IMR-90 (cell line): ENCODE measurements at regions not wholly inside any gene's neighbourhood (a gene's known extent, or its start where the extent isn't known, plus 50 kb on each side); places are given as distances from the start of the nearest gene placed in this dataset.

Source experiments
- ATAC-seq: fragments of 200-7000 bp; cut with Tn5 transposase; 2 replicates; pipeline ENCODE4 v1.9.1; 2020; ENCODE audit warnings: low read depth, mild to moderate bottlenecking, moderate library complexity
- BruUV-seq: library from RNA; stranded (reverse); fragments of 400-500 nt; replicated peaks from 2 replicates; lab custom pipeline; 2021; lab: Mats Ljungman, UMichigan
- CTCF ChIA-PET: fragments of 300-600 bp; formaldehyde crosslinking; extraction: SDS; loops from one replicate; lab custom pipeline; 2021; ENCODE audit warnings: antibody characterized with exemption; lab: Yijun Ruan, JAX
- POLR2A ChIA-PET: fragments of 300-600 bp; sonication (Branson Sonifier 250); formaldehyde crosslinking; loops from one replicate; lab custom pipeline; 2022; ENCODE audit warnings: antibody characterized with exemption; ENCODE audit not compliant: unreplicated experiment; lab: Charles Lee
- DNase-seq: peaks from one replicate; pipeline ENCODE4 v3.0.0; 2013
- H2AFZ ChIP-seq: replicated peaks from 2 replicates; pipeline ENCODE3; 2013; ENCODE audit warnings: low read length, mild to moderate bottlenecking; ENCODE audit not compliant: poor library complexity
- H2AK5ac ChIP-seq: 2 replicates; pipeline ENCODE4 v1.6.1; 2013; ENCODE audit warnings: low read depth, low read length, inconsistent platforms
- H2AK9ac ChIP-seq: replicated peaks from 2 replicates; pipeline ENCODE3; 2013; ENCODE audit warnings: mild to moderate bottlenecking, low read depth, low read length, moderate library complexity; ENCODE audit not compliant: poor library complexity
- H2BK120ac ChIP-seq: 2 replicates; pipeline ENCODE4 v1.6.1; 2013; ENCODE audit warnings: low read depth, low read length, inconsistent platforms
- H2BK15ac ChIP-seq: 3 replicates; pipeline ENCODE4 v1.6.1; 2013; ENCODE audit warnings: low read depth, low read length, inconsistent platforms
- H2BK20ac ChIP-seq: 2 replicates; pipeline ENCODE4 v1.6.1; 2013; ENCODE audit warnings: low read depth, mild to moderate bottlenecking, inconsistent platforms, low read length, moderate library complexity
- H2BK5ac ChIP-seq: 2 replicates; pipeline ENCODE4 v1.6.1; 2013; ENCODE audit warnings: mild to moderate bottlenecking, low read depth, low read length, inconsistent platforms; ENCODE audit not compliant: poor library complexity, severe bottlenecking
- H3K14ac ChIP-seq: replicated peaks from 2 replicates; pipeline ENCODE4 v1.6.1; 2013; ENCODE audit warnings: low read depth, low read length, inconsistent platforms
- H3K18ac ChIP-seq: 2 replicates; pipeline ENCODE4 v1.6.1; 2013; ENCODE audit warnings: low read depth, low read length, control low read depth
- H3K23ac ChIP-seq: 2 replicates; pipeline ENCODE4 v1.6.1; 2013; ENCODE audit warnings: low read depth, low read length, inconsistent platforms
- H3K27ac ChIP-seq: 2 replicates; pipeline ENCODE4 v1.5.1; 2013; ENCODE audit warnings: mild to moderate bottlenecking, control low read depth, low read length; ENCODE audit not compliant: insufficient read depth
- H3K27me3 ChIP-seq: 2 replicates; pipeline ENCODE4 v1.6.1; 2013; ENCODE audit warnings: low read length; ENCODE audit not compliant: control insufficient read depth, insufficient read depth
- H3K36me3 ChIP-seq: 2 replicates; pipeline ENCODE4 v1.6.1; 2013; ENCODE audit warnings: low read length, mixed read lengths; ENCODE audit not compliant: control insufficient read depth, insufficient read depth
- H3K4ac ChIP-seq: 2 replicates; pipeline ENCODE4 v1.6.1; 2013; ENCODE audit warnings: low read depth, low read length, inconsistent platforms
- H3K4me1 ChIP-seq: 2 replicates; pipeline ENCODE4 v1.6.1; 2013; ENCODE audit warnings: low read length, mixed read lengths; ENCODE audit not compliant: control insufficient read depth, insufficient read depth
- H3K4me2 ChIP-seq: 2 replicates; pipeline ENCODE4 v1.6.1; 2013; ENCODE audit warnings: low read depth, mild to moderate bottlenecking, control low read depth, low read length, moderate library complexity
- H3K4me3 ChIP-seq: 2 replicates; pipeline ENCODE4 v1.5.1; 2013; ENCODE audit warnings: low read depth, mild to moderate bottlenecking, control low read depth, low read length, moderate library complexity; ENCODE audit not compliant: insufficient read depth
- H3K56ac ChIP-seq: 2 replicates; pipeline ENCODE4 v1.6.1; 2013; ENCODE audit warnings: low read length, inconsistent platforms; ENCODE audit not compliant: insufficient read depth; ENCODE audit errors: extremely low read depth
- H3K79me1 ChIP-seq, 2 experiments: 2 replicates each; pipeline ENCODE4 v1.6.1; 2013; ENCODE audit warnings: low read length in 2 of 2, inconsistent platforms in 1 of 2, low read depth in 1 of 2
- H3K9ac ChIP-seq: 2 replicates; pipeline ENCODE4 v1.6.1; 2013; ENCODE audit warnings: low read depth, low read length, control low read depth
- H3K9me1 ChIP-seq: 2 replicates; pipeline ENCODE4 v1.6.1; 2013; ENCODE audit warnings: low read length, inconsistent platforms; ENCODE audit not compliant: insufficient read depth
- H3K9me3 ChIP-seq: 2 replicates; pipeline ENCODE4 v1.6.1; 2013; ENCODE audit warnings: low read length; ENCODE audit not compliant: control insufficient read depth, insufficient read depth
- H4K20me1 ChIP-seq: 2 replicates; pipeline ENCODE4 v1.6.1; 2013; ENCODE audit warnings: low read length, inconsistent platforms; ENCODE audit not compliant: insufficient read depth
- H4K5ac ChIP-seq: 2 replicates; pipeline ENCODE4 v1.6.1; 2013; ENCODE audit warnings: mild to moderate bottlenecking, low read depth, low read length, control low read depth
- H4K8ac ChIP-seq, 2 experiments: 2 replicates each; pipeline ENCODE4 v1.6.1; 2013; ENCODE audit warnings: low read depth in 2 of 2, low read length in 2 of 2, control low read depth in 1 of 2, inconsistent platforms in 1 of 2
- H4K91ac ChIP-seq: 2 replicates; pipeline ENCODE4 v1.6.1; 2013; ENCODE audit warnings: low read depth, low read length, inconsistent platforms; ENCODE audit not compliant: insufficient read depth
- CEBPB ChIP-seq: IDR thresholded peaks from 2 replicates; pipeline ENCODE4 v1.6.1; 2012; ENCODE audit warnings: low read depth, low read length, improper control_type of control experiment
- POLR2A ChIP-seq: IDR thresholded peaks from 2 replicates; pipeline ENCODE4 v1.6.1; 2012; ENCODE audit warnings: mild to moderate bottlenecking, low read depth, low read length
- SMC3 ChIP-seq: fragments of 150-350 bp; IDR thresholded peaks from 2 replicates; pipeline ENCODE4 v1.6.1; 2016; ENCODE audit warnings: low read depth, mild to moderate bottlenecking, antibody characterized with exemption, low read length, moderate library complexity
- WGBS, 2 experiments: methylation state at CpG; one replicate each; pipeline versions ENCODE4 v1.1.5 to v1.1.7; 2013; ENCODE audit warnings: missing lambda C conversion rate in 2 of 2; ENCODE audit not compliant: insufficient read length in 1 of 2; ENCODE audit errors: extremely low coverage in 2 of 2; 5-methylcytosine and 5-hydroxymethylcytosine counted together
- dilution Hi-C: fragments of 300-500 bp; cut with HindIII; formaldehyde crosslinking; loops from one replicate; pipeline ENCODE4 v1.14.3; 2018; ENCODE audit warnings: low sequenced_read_pairs; ENCODE audit not compliant: unreplicated experiment
- in situ Hi-C: fragments of 300-500 bp; cut with MboI; formaldehyde crosslinking; loops from 3 replicates; pipeline ENCODE4 v1.14.3; 2019; ENCODE audit warnings: low sequenced_read_pairs, inconsistent platforms, mixed read lengths
- intact Hi-C: fragments of 100-400 bp; cut with micrococcal nuclease; formaldehyde crosslinking; loops from 2 replicates; pipeline ENCODE4 v1.10.0; 2022

GRCh38 chr6:74567281-74567922 is 638.5 kb downstream of the COL12A1 start:
- no peaks in the 10 kb centered on the region for H3K4me1 ChIP-seq
- no peak overlapping the region for H4K5ac ChIP-seq
- intact Hi-C loops, result no loop called here
- H3K4me2 ChIP-seq, result no peak overlapping the region
- TF ChIP-seq CEBPB (no peak), POLR2A (no peak), SMC3 (no peak)
- dilution Hi-C loops, result no loop called here
- no peaks in the 10 kb centered on the region for H3K27me3 ChIP-seq
- no peak overlapping the region for H3K18ac ChIP-seq
- WGBS, 2 experiments, result no CpG with 5 or more reads among the region's 7 CpGs
- H2BK20ac ChIP-seq, result no peak overlapping the region
- POLR2A ChIA-PET, result no interaction called here
- H3K27ac ChIP-seq, result no peak overlapping the region
- no peak overlapping the region for H3K9ac ChIP-seq
- H3K79me1 ChIP-seq, result no peaks in the 10 kb centered on the region
- no TSS peak for BruUV-seq
- H3K9me1 ChIP-seq, result no peaks in the 10 kb centered on the region
- H2AK5ac ChIP-seq, result no peak overlapping the region
- H3K23ac ChIP-seq, result no peak overlapping the region
- no peak overlapping the region for H3K4ac ChIP-seq
- ATAC-seq (no peak), DNase-seq (no peak)
- no peaks in the 10 kb centered on the region for H3K9me3 ChIP-seq
- no peak overlapping the region for H3K14ac ChIP-seq
- CTCF ChIA-PET, result no interaction called here
- no peak overlapping the region for H2AK9ac ChIP-seq
- no peak overlapping the region for H4K8ac ChIP-seq
- no peak overlapping the region for H3K4me3 ChIP-seq
- no peak overlapping the region for H2BK120ac ChIP-seq
- H4K20me1 ChIP-seq, result no peaks in the 10 kb centered on the region
- H4K91ac ChIP-seq, result no peak overlapping the region
- H2AFZ ChIP-seq, result no peak overlapping the region
- H3K36me3 ChIP-seq, result no peaks in the 10 kb centered on the region
- no peak overlapping the region for H3K56ac ChIP-seq
- in situ Hi-C loops, result no loop called here
- H2BK5ac ChIP-seq, result no peak overlapping the region
- H2BK15ac ChIP-seq, result no peak overlapping the region
